ENCODE measurements at regions not wholly inside any gene's neighbourhood (a gene's known extent, or its start where the extent isn't known, plus 50 kb on each side); places are given as distances from the start of the nearest gene placed in this dataset.

DNA sequence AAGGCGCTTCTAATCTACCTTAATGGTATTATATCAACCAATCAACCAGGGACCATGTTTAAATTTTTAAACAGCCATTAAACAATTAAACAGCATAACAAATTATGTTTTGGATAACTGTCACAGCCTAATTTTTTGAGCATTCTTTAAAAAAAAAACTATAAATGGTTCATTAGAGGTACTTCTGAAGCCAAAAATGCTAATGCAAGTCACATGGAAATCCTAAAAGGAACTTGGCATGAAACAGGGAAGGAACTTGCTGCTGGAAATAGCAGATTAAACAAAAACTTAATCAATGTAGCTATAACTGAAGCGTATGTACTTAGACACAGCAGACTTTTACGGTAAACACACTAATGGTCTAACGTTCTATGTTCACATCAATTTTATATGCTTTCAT is 190.2 kb upstream of the BTG1 start:
- TF ChIP-seq, protein P1, sequence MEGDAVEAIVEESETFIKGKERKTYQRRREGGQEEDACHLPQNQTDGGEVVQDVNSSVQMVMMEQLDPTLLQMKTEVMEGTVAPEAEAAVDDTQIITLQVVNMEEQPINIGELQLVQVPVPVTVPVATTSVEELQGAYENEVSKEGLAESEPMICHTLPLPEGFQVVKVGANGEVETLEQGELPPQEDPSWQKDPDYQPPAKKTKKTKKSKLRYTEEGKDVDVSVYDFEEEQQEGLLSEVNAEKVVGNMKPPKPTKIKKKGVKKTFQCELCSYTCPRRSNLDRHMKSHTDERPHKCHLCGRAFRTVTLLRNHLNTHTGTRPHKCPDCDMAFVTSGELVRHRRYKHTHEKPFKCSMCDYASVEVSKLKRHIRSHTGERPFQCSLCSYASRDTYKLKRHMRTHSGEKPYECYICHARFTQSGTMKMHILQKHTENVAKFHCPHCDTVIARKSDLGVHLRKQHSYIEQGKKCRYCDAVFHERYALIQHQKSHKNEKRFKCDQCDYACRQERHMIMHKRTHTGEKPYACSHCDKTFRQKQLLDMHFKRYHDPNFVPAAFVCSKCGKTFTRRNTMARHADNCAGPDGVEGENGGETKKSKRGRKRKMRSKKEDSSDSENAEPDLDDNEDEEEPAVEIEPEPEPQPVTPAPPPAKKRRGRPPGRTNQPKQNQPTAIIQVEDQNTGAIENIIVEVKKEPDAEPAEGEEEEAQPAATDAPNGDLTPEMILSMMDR (conservative IDR thresholded peaks at IDR 0.05) = no peak
- TF ChIP-seq ZFX (IDR thresholded peaks at IDR 0.05) = no peak
- H3K27ac ChIP-seq = no peak overlapping the region

DNA sequence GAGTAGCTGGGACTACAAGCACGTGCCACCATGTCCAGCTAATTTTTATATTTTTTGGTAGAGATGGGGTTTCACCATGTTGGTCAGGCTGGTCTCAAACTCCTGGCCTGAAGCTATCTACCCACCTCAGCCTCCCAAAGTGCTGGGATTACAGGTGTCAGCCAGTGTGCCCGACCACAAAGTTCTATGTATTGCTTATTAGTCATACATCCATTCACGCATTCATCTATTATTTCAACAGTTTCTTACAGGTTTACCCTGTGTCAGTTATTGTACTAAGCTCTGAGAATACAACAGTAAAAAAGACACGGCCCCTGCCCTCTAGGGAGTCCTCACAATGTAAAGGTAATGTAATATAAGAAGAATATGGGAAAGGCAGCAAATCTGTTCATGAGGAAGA is 188.9 kb upstream of the BTG1 start:
- no peak overlapping the region for H3K27ac ChIP-seq
- TF ChIP-seq, protein P1 (conservative IDR thresholded peaks at IDR 0.05) = no peak
- no peak for TF ChIP-seq ZFX (IDR thresholded peaks at IDR 0.05)

DNA sequence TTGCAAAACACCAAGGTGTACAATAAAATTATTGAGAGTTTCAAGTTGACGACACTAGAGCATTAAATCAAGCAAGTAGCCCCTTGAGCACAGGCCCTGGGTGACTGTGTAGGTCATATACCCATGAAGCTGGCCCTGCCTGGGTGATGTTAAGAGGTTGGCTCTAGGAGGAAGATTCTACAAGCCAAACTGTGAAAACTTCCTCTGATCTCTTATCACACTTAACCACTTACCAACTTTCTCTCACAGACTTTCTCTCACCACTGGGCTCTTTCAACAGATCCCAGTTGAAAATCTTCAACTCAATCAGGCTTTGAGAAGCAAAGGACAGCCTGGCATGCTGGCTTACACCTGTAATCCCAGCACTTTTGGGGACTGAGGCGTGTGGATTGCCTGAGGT is 186.9 kb upstream of the BTG1 start:
- H3K27ac ChIP-seq = no peak overlapping the region
- TF ChIP-seq ZFX (IDR thresholded peaks at IDR 0.05) = no peak

DNA sequence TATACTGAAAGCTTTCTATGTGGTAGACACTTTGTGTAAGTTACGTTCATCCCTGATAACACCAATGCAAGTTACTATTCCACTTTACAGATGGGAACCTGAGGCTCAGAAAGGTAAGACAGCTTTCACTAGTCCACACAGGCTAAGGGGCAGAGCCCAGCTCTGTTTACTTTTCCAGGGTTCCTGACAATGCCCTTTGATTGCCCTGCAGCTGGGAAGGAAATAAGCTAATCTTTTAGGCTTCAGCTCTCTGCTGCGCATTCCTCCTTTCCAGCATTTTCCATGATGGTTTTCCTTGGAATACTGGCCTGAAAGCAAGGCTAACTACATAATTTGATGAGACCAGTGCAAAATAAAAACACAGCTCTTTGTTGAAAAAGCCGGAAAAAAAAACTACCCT is 185.7 kb upstream of the BTG1 start:
- no peak for TF ChIP-seq ZFX (IDR thresholded peaks at IDR 0.05)
- TF ChIP-seq, protein P1 (conservative IDR thresholded peaks at IDR 0.05) = no peak
- no peak overlapping the region for H3K27ac ChIP-seq

DNA sequence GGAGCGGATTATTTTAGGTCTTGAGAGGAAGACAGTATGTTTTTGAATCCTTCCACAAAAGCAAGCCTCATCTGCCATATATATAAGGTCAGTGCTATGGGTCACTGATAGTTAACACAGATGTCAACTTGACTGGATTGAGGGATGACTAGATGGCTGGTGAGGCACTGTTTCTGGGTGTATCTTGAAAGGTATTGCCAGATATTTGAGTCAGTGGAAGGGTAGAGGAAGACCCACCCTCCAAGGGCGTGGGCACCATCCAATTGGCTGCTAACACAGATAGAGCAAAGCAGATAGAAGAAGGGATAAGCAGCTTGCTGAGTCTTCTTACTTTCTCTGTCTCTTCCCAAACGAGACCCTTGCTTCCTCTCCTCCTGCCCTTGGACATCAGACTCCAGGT is 185.0 kb upstream of the BTG1 start:
- TF ChIP-seq, protein P1 (conservative IDR thresholded peaks at IDR 0.05) = no peak
- TF ChIP-seq ZFX (IDR thresholded peaks at IDR 0.05) = no peak
- no peak overlapping the region for H3K27ac ChIP-seq

DNA sequence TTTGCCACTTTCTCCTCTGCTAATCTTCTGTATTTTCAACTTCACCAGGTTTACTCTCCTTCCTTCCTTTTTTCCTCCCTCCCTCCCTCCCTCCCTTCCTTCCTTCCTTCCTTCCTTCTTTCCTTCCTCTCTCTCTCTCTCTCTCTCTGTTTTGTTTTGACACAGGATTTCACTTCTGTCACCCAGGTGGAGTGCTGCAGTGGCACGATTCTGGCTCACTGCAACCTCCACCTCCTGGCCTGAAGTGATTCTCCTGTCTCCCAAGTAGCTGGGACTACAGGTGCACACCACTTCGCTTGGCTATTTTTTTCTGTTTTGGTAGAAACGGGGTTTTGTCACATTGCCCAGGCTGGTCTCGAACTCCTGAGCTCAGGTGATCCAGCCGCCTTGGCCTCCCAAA is 181.2 kb upstream of the BTG1 start:
- no peak for TF ChIP-seq ZFX (IDR thresholded peaks at IDR 0.05)
- TF ChIP-seq, protein P1 (conservative IDR thresholded peaks at IDR 0.05) = no peak
- H3K27ac ChIP-seq = no peak overlapping the region

DNA sequence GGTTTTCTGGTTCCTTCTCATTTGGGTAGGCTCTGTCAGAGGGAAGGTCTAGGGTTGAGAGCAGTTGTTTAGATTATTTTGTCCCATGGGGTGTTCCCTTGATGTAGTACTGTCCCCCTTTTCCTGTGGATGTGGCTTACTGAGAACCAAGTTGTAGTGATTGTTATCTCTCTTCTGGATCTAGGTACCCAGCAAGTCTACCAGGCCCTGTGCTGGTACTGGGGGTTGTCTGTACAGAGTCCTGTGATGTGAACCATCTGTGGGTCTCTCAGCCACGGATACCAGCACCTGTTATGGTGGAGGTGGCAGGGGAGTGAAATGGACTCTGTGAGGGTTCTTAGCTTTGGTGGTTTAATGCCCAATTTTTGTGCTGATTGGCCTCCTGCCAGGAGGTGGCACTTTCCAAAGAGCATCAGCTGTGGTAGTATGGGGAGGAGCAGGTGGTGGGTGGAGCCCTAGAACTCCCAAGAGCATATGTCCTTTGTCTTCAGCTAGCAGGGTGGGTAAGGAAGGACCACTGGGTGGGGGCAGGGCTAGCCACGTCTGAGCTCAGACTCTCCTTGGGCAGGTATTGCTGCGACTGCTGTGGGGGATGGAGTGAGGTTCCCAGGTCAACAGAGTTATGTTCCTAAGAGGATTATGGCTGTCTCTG is 179.3 kb upstream of the BTG1 start:
- no peak overlapping the region for H3K27ac ChIP-seq
- TF ChIP-seq, protein P1 (conservative IDR thresholded peaks at IDR 0.05) = no peak
- no peak for TF ChIP-seq ZFX (IDR thresholded peaks at IDR 0.05)

DNA sequence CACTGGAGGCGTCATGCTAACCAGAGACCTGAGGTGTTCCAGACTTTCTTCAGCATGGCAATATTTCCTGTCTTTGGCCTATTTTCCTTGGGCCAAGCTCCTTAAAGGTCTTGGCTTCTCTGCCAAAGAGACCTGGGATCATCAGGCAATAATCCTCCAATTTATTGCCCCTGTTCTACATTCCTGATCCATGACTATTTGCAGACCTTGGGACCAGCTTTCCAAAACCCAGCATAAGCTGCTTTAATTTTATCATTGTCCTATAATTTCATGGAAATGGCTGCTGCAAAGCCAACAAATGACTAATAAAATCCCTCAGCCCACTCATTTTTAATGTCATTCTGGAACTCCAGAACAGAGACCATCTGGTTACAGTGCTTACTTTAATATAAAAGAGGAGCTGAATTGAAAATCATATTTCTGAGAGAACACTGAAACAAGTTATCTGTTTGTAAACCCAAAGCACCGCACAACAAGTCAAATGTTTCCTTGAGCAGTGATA is 166.9 kb upstream of the BTG1 start:
- TF ChIP-seq, protein P1 (conservative IDR thresholded peaks at IDR 0.05) = no peak
- TF ChIP-seq ZFX (IDR thresholded peaks at IDR 0.05) = no peak
- no peak overlapping the region for H3K27ac ChIP-seq
